ENCODE measurements at regions not wholly inside any gene's neighbourhood (a gene's known extent, or its start where the extent isn't known, plus 50 kb on each side); places are given as distances from the start of the nearest gene placed in this dataset.

- no peak overlapping the region for H3K4me3 ChIP-seq (ENCODE audit: low read length)
- H3K27ac ChIP-seq (ENCODE audit: low read length), result no peak overlapping the region
- WGBS (ENCODE audit: insufficient coverage, low lambda C conversion rate), result no CpG with 5 or more reads among the region's 10 CpGs
- no peaks in the 10 kb centered on the region for H3K36me3 ChIP-seq (ENCODE audit: control insufficient read depth, insufficient read depth, low read length)
- no peaks in the 10 kb centered on the region for H3K9me3 ChIP-seq (ENCODE audit: control insufficient read depth, low read depth, low read length)
- H3K4me1 ChIP-seq (ENCODE audit: control insufficient read depth, insufficient read depth, low read length), result no peaks in the 10 kb centered on the region
- DNase-seq, result no peak
- no peaks in the 10 kb centered on the region for H3K27me3 ChIP-seq (ENCODE audit: control insufficient read depth, insufficient read depth, low read length)
Observed at GRCh38 chr7:153005750-153006435, 246.3 kb downstream of the ACTR3B start.

DNA sequence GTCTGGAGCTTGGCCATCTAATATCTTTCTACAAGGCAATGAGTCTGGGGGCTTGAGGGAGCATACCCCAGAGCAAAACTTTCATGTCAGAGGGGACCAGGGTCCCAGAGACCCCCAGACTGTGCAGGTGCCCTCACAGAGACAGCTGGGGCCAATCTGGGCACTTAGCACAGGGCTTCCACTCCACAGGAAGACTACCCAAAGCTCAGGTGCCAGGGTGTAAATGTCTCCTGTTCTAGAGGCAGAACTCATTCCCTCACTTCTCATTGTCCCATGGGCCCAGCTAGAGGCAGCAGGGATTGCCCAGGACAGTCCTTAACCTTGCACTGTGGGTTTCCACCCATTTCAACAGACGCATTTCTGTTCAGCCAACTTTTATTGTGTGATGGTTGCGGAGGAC lies 246.9 kb downstream of the ACTR3B start:
- WGBS (ENCODE audit: insufficient coverage, low lambda C conversion rate), result no CpG with 5 or more reads among the region's 2 CpGs
- H3K36me3 ChIP-seq (ENCODE audit: control insufficient read depth, insufficient read depth, low read length), result no peaks in the 10 kb centered on the region
- no peaks in the 10 kb centered on the region for H3K4me1 ChIP-seq (ENCODE audit: control insufficient read depth, insufficient read depth, low read length)
- H3K9me3 ChIP-seq (ENCODE audit: control insufficient read depth, low read depth, low read length), result no peaks in the 10 kb centered on the region
- H3K4me3 ChIP-seq (ENCODE audit: low read length), result no peak overlapping the region
- no peak for DNase-seq
- no peaks in the 10 kb centered on the region for H3K27me3 ChIP-seq (ENCODE audit: control insufficient read depth, insufficient read depth, low read length)
- H3K27ac ChIP-seq (ENCODE audit: low read length), result no peak overlapping the region

- Histone ChIP-seq H3K27me3 (ENCODE audit: control insufficient read depth, insufficient read depth, low read length) (no peaks in the 10 kb centered on the region), H3K9me3 (ENCODE audit: control insufficient read depth, low read depth, low read length) (no peaks in the 10 kb centered on the region), H3K36me3 (ENCODE audit: control insufficient read depth, insufficient read depth, low read length) (no peaks in the 10 kb centered on the region), H3K4me3 (ENCODE audit: low read length) (no peak overlapping the region), H3K27ac (ENCODE audit: low read length) (no peak overlapping the region), H3K4me1 (ENCODE audit: control insufficient read depth, insufficient read depth, low read length) (no peaks in the 10 kb centered on the region)
- no peak for DNase-seq
- WGBS (ENCODE audit: insufficient coverage, low lambda C conversion rate), result no CpG with 5 or more reads among the region's 8 CpGs
Observed at GRCh38 chr7:153006911-153007310, 247.4 kb downstream of the ACTR3B start.

DNA sequence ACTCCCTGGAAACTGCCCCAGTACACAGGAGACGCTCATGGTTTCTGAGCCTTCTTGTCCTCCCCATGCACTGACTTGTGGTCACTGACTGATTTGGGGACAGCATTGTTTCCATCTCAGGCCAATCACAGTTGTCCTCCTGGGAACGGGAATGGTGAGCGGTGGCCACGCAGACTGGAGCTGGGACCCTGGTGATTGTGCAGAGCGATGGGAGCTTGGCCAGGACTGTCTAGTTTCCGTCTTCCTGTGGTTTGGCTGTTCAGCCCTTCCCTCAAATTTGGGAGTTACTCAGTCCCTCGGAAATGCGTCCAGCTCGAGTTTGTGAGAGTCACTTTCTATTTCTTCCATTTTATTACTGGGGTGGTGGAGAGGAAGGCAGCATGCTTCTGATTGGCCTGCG lies 250.9 kb downstream of the ACTR3B start:
- Histone ChIP-seq H3K36me3 (ENCODE audit: control insufficient read depth, insufficient read depth, low read length) (no peaks in the 10 kb centered on the region), H3K27ac (ENCODE audit: low read length) (no peak overlapping the region), H3K9me3 (ENCODE audit: control insufficient read depth, low read depth, low read length) (no peaks in the 10 kb centered on the region), H3K4me1 (ENCODE audit: control insufficient read depth, insufficient read depth, low read length) (no peaks in the 10 kb centered on the region), H3K27me3 (ENCODE audit: control insufficient read depth, insufficient read depth, low read length) (no peaks in the 10 kb centered on the region), H3K4me3 (ENCODE audit: low read length) (no peak overlapping the region)
- WGBS (ENCODE audit: insufficient coverage, low lambda C conversion rate), result 100% methylated on average over 1 of the region's 10 CpGs
- DNase-seq, result no peak

GRCh38 chr7:153012203-153012602 lies 252.7 kb downstream of the ACTR3B start:
- H3K27me3 ChIP-seq (ENCODE audit: control insufficient read depth, insufficient read depth, low read length), result no peaks in the 10 kb centered on the region
- no peak overlapping the region for H3K4me3 ChIP-seq (ENCODE audit: low read length)
- WGBS (ENCODE audit: insufficient coverage, low lambda C conversion rate), result no CpG with 5 or more reads among the region's 4 CpGs
- H3K27ac ChIP-seq (ENCODE audit: low read length), result no peak overlapping the region
- H3K9me3 ChIP-seq (ENCODE audit: control insufficient read depth, low read depth, low read length), result no peaks in the 10 kb centered on the region
- H3K36me3 ChIP-seq (ENCODE audit: control insufficient read depth, insufficient read depth, low read length), result no peaks in the 10 kb centered on the region
- no peaks in the 10 kb centered on the region for H3K4me1 ChIP-seq (ENCODE audit: control insufficient read depth, insufficient read depth, low read length)
- DNase-seq, result no peak

DNA sequence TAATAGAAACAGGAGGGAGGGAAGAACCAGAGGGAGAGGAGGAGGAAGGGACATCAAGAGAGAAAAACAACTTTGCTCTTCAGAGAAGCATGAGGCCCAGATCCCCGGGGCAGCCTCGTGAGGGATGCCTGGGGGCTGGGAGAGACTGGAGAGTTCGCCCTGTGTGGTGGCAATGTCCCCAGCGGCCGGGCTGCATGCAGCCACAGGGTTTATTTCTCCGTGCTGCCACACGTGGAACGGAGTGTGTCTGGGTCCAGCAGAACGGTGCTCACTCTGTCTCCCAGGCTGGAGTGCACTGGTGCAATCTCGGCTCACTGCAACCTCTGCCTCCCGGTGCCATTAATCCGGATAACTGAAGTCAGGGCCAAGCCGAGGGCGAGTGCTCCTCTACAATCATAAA lies 257.7 kb downstream of the ACTR3B start:
- no peak overlapping the region for H3K4me3 ChIP-seq (ENCODE audit: low read length)
- H3K36me3 ChIP-seq (ENCODE audit: control insufficient read depth, insufficient read depth, low read length), result no peaks in the 10 kb centered on the region
- H3K9me3 ChIP-seq (ENCODE audit: control insufficient read depth, low read depth, low read length), result no peaks in the 10 kb centered on the region
- no peaks in the 10 kb centered on the region for H3K27me3 ChIP-seq (ENCODE audit: control insufficient read depth, insufficient read depth, low read length)
- no peak for DNase-seq
- no peak overlapping the region for H3K27ac ChIP-seq (ENCODE audit: low read length)
- peaks cover 4% of the 10 kb centered on the region for H3K4me1 ChIP-seq (ENCODE audit: control insufficient read depth, insufficient read depth, low read length)
- WGBS (ENCODE audit: insufficient coverage, low lambda C conversion rate), result 55% methylated on average over 4 of the region's 14 CpGs

- H3K9me3 ChIP-seq (ENCODE audit: control insufficient read depth, low read depth, low read length), result no peaks in the 10 kb centered on the region
- DNase-seq, result no peak
- no CpG with 5 or more reads among the region's 6 CpGs for WGBS (ENCODE audit: insufficient coverage, low lambda C conversion rate)
- no peaks in the 10 kb centered on the region for H3K27me3 ChIP-seq (ENCODE audit: control insufficient read depth, insufficient read depth, low read length)
- peaks cover 4% of the 10 kb centered on the region for H3K4me1 ChIP-seq (ENCODE audit: control insufficient read depth, insufficient read depth, low read length)
- no peak overlapping the region for H3K4me3 ChIP-seq (ENCODE audit: low read length)
- H3K27ac ChIP-seq (ENCODE audit: low read length), result no peak overlapping the region
- no peaks in the 10 kb centered on the region for H3K36me3 ChIP-seq (ENCODE audit: control insufficient read depth, insufficient read depth, low read length)
Observed at GRCh38 chr7:153021542-153021941, 262.0 kb downstream of the ACTR3B start.

DNA sequence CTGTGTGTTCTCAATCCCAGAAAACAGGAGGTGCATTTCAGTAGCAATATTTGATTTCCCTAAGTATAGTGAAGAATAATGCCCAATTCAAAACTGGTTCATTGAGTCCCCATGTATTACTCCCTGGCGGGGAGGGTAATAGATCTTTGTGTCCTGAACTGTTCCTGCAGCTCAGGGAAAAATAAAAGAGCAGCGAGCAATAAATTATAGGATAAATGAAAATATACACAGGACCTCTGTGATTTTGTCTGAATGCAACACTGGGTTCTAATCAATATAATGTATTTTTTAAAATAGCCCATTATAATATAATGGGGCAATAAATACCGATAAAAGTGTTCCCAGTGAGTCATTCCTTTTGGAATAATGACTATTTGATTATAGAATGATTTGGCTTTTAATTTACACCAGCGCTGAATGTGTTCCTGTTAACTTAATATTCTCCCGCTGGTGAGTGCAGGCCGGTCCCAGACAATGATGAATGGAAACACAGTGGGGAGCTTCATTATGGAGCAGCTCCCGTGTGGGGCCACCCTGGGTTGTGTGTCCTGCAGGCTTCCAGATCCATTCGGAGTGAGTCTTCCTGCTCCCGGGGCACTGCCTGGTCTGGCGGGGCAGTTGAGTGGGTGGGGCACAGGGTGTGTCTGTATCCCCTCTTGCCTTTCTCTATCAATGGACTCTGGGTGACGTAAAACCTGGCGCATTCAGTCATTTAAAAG lies 263.1 kb downstream of the ACTR3B start:
- H3K36me3 ChIP-seq (ENCODE audit: control insufficient read depth, insufficient read depth, low read length), result no peaks in the 10 kb centered on the region
- H3K4me1 ChIP-seq (ENCODE audit: control insufficient read depth, insufficient read depth, low read length), result peaks cover 4% of the 10 kb centered on the region
- 100% methylated on average over 1 of the region's 12 CpGs for WGBS (ENCODE audit: insufficient coverage, low lambda C conversion rate)
- DNase-seq, result no peak
- H3K27ac ChIP-seq (ENCODE audit: low read length), result no peak overlapping the region
- no peaks in the 10 kb centered on the region for H3K9me3 ChIP-seq (ENCODE audit: control insufficient read depth, low read depth, low read length)
- H3K27me3 ChIP-seq (ENCODE audit: control insufficient read depth, insufficient read depth, low read length), result no peaks in the 10 kb centered on the region
- H3K4me3 ChIP-seq (ENCODE audit: low read length), result no peak overlapping the region

- whole genome bisulfite sequencing (ENCODE audit: insufficient coverage, low lambda C conversion rate), result no CpG with 5 or more reads among the region's 7 CpGs
- no peak for DNase-seq
- no peak overlapping the region for H3K27ac ChIP-seq (ENCODE audit: low read length)
- no peaks in the 10 kb centered on the region for H3K36me3 ChIP-seq (ENCODE audit: control insufficient read depth, insufficient read depth, low read length)
- H3K4me3 ChIP-seq (ENCODE audit: low read length), result no peak overlapping the region
- H3K27me3 ChIP-seq (ENCODE audit: control insufficient read depth, insufficient read depth, low read length), result no peaks in the 10 kb centered on the region
- peaks cover 4% of the 10 kb centered on the region for H3K4me1 ChIP-seq (ENCODE audit: control insufficient read depth, insufficient read depth, low read length)
- H3K9me3 ChIP-seq (ENCODE audit: control insufficient read depth, low read depth, low read length), result no peaks in the 10 kb centered on the region
Observed at GRCh38 chr7:153023194-153023592, 263.6 kb downstream of the ACTR3B start.

GRCh38 chr7:153027210-153027609 lies 267.7 kb downstream of the ACTR3B start:
- no peaks in the 10 kb centered on the region for H3K4me1 ChIP-seq (ENCODE audit: control insufficient read depth, insufficient read depth, low read length)
- DNase-seq, result no peak
- H3K9me3 ChIP-seq (ENCODE audit: control insufficient read depth, low read depth, low read length), result no peaks in the 10 kb centered on the region
- H3K27ac ChIP-seq (ENCODE audit: low read length), result no peak overlapping the region
- no peaks in the 10 kb centered on the region for H3K27me3 ChIP-seq (ENCODE audit: control insufficient read depth, insufficient read depth, low read length)
- H3K36me3 ChIP-seq (ENCODE audit: control insufficient read depth, insufficient read depth, low read length), result no peaks in the 10 kb centered on the region
- H3K4me3 ChIP-seq (ENCODE audit: low read length), result no peak overlapping the region
- WGBS (ENCODE audit: insufficient coverage, low lambda C conversion rate), result 80% methylated on average over 1 of the region's 11 CpGs

DNA sequence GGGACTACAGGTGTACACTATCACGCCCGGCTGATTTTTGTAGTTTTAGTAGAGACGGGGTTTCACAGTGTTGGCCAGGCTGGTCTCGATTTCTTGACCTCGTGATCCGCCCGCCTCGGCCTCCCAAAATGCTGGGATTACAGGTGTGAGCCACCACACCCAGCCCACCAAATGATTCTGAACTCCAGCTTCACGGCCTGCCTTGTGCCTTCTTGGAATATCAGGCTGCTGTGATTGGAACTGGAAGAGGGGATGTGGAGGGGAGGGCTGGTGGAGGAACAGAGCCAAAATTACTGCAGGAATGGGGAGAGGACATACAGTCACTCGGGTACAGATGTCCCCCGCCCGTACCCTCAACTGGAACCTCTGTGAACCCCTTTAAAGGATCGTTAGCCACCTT lies 268.4 kb downstream of the ACTR3B start:
- Histone ChIP-seq H3K9me3 (ENCODE audit: control insufficient read depth, low read depth, low read length) (no peaks in the 10 kb centered on the region), H3K27me3 (ENCODE audit: control insufficient read depth, insufficient read depth, low read length) (no peaks in the 10 kb centered on the region), H3K4me3 (ENCODE audit: low read length) (no peak overlapping the region), H3K27ac (ENCODE audit: low read length) (no peak overlapping the region), H3K4me1 (ENCODE audit: control insufficient read depth, insufficient read depth, low read length) (no peaks in the 10 kb centered on the region), H3K36me3 (ENCODE audit: control insufficient read depth, insufficient read depth, low read length) (no peaks in the 10 kb centered on the region)
- DNase-seq, result no peak
- no CpG with 5 or more reads among the region's 13 CpGs for WGBS (ENCODE audit: insufficient coverage, low lambda C conversion rate)

Data from large intestine (tissue), 3 donors.